ENCODE measurements at regions not wholly inside any gene's neighbourhood (a gene's known extent, or its start where the extent isn't known, plus 50 kb on each side); places are given as distances from the start of the nearest gene placed in this dataset.

- no peak for DNase-seq (ENCODE audit: low read depth in 1 of 2, low spot score in 1 of 2)
- no peak for TF ChIP-seq CTCF (IDR thresholded peaks at IDR 0.05; ENCODE audit: insufficient read depth, low read length)
- no peak for TF ChIP-seq GABPA (IDR thresholded peaks at IDR 0.05; ENCODE audit: low read depth)
- no peak for TF ChIP-seq SPI1 (IDR thresholded peaks at IDR 0.05; ENCODE audit: borderline replicate concordance, low read depth)
- TF ChIP-seq POLR2AphosphoS5 (IDR thresholded peaks at IDR 0.05; ENCODE audit: low read depth), result no peak
- no peak for TF ChIP-seq REST (IDR thresholded peaks at IDR 0.05; ENCODE audit: insufficient replicate concordance, low read depth)
- no peak overlapping the region for H3K27ac ChIP-seq (replicated peaks)
- H3K4me3 ChIP-seq (replicated peaks; ENCODE audit: insufficient read depth, low read length), result no peak overlapping the region
- H3K27me3 ChIP-seq (ENCODE audit: insufficient read depth, poor library complexity, severe bottlenecking), result no peaks in the 10 kb centered on the region
Observed at GRCh38 chr4:38230121-38230801, 270.1 kb downstream of the PTTG2 start.

- no peak overlapping the region for H3K4me3 ChIP-seq (replicated peaks; ENCODE audit: insufficient read depth, low read length)
- H3K27ac ChIP-seq (replicated peaks), result no peak overlapping the region
- no peak for TF ChIP-seq CTCF (IDR thresholded peaks at IDR 0.05; ENCODE audit: insufficient read depth, low read length)
- no peak for TF ChIP-seq GABPA (IDR thresholded peaks at IDR 0.05; ENCODE audit: low read depth)
- no peak for TF ChIP-seq POLR2AphosphoS5 (IDR thresholded peaks at IDR 0.05; ENCODE audit: low read depth)
- TF ChIP-seq SPI1 (IDR thresholded peaks at IDR 0.05; ENCODE audit: borderline replicate concordance, low read depth), result no peak
- H3K27me3 ChIP-seq (ENCODE audit: insufficient read depth, poor library complexity, severe bottlenecking), result no peaks in the 10 kb centered on the region
- no peak for DNase-seq (ENCODE audit: low read depth in 1 of 2, low spot score in 1 of 2)
Observed at GRCh38 chr4:38230821-38231563, 270.8 kb downstream of the PTTG2 start.

- TF ChIP-seq REST (IDR thresholded peaks at IDR 0.05; ENCODE audit: insufficient replicate concordance, low read depth), result no peak
- TF ChIP-seq CTCF (IDR thresholded peaks at IDR 0.05; ENCODE audit: insufficient read depth, low read length), result no peak
- TF ChIP-seq GABPA (IDR thresholded peaks at IDR 0.05; ENCODE audit: low read depth), result no peak
- Histone ChIP-seq H3K4me3 (replicated peaks; ENCODE audit: insufficient read depth, low read length) (no peak overlapping the region), H3K27me3 (ENCODE audit: insufficient read depth, poor library complexity, severe bottlenecking) (no peaks in the 10 kb centered on the region), H3K27ac (replicated peaks) (no peak overlapping the region)
- DNase-seq (ENCODE audit: low read depth in 1 of 2, low spot score in 1 of 2), result no peak
Observed at GRCh38 chr4:38231626-38232025, 271.4 kb downstream of the PTTG2 start.

Measured in HL-60 (cell line).